H1 (cell line): ENCODE measurements at regions not wholly inside any gene's neighbourhood (a gene's known extent, or its start where the extent isn't known, plus 50 kb on each side); places are given as distances from the start of the nearest gene placed in this dataset.

Experiments
- CTCF ChIA-PET: fragments of 300-600 bp; sonication (Branson Sonifier 250); formaldehyde crosslinking; loops from one replicate; lab custom pipeline; 2021; ENCODE audit not compliant: partially characterized antibody; lab: Charles Lee
- POLR2A ChIA-PET: fragments of 300-600 bp; sonication (Branson Sonifier 250); formaldehyde crosslinking; loops from one replicate; lab custom pipeline; 2021; ENCODE audit warnings: inconsistent platforms; ENCODE audit not compliant: partially characterized antibody; lab: Charles Lee
- DNase-seq, 2 experiments: peaks; one replicate each; pipeline versions ENCODE4 v3.0.0 to v3.0.0-alpha.2; 2010 to 2022; ENCODE audit warnings: low spot score in 2 of 2, low read depth in 1 of 2, mixed read lengths in 1 of 2
- FAIRE-seq: peaks from 2 replicates; lab custom pipeline; 2011; peaks lifted over from hg19 to GRCh38; lab: Jason Lieb, UNC
- H2AFZ ChIP-seq: 2 replicates; pipeline ENCODE4 v1.8.1; 2012; ENCODE audit warnings: low read length, inconsistent platforms
- H2AK5ac ChIP-seq: 2 replicates; pipeline ENCODE4 v1.6.1; 2013; ENCODE audit warnings: low read depth, low read length
- H2BK120ac ChIP-seq: replicated peaks from 2 replicates; pipeline ENCODE3; 2013; ENCODE audit warnings: low read depth, low read length, inconsistent platforms
- H2BK12ac ChIP-seq: 2 replicates; pipeline ENCODE4 v1.6.1; 2013; ENCODE audit warnings: low read depth, low read length
- H2BK15ac ChIP-seq: 2 replicates; pipeline ENCODE4 v1.6.1; 2013; ENCODE audit warnings: low read length
- H2BK20ac ChIP-seq: 2 replicates; pipeline ENCODE4 v1.6.1; 2013; ENCODE audit warnings: low read length
- H2BK5ac ChIP-seq: 2 replicates; pipeline ENCODE4 v1.6.1; 2013; ENCODE audit warnings: low read depth, low read length
- H3K14ac ChIP-seq: 2 replicates; pipeline ENCODE4 v1.6.1; 2013; ENCODE audit warnings: inconsistent platforms; ENCODE audit not compliant: insufficient read length
- H3K18ac ChIP-seq: 2 replicates; pipeline ENCODE4 v1.6.1; 2013; ENCODE audit warnings: low read length; ENCODE audit errors: extremely low read depth
- H3K23ac ChIP-seq: 2 replicates; pipeline ENCODE4 v1.6.1; 2013; ENCODE audit warnings: inconsistent platforms; ENCODE audit not compliant: insufficient read length
- H3K23me2 ChIP-seq: 2 replicates; pipeline ENCODE4 v1.6.1; 2013; ENCODE audit warnings: low read depth, low read length
- H3K27ac ChIP-seq: 2 replicates; pipeline ENCODE4 v1.6.1; 2011; ENCODE audit warnings: low read depth, low read length, inconsistent platforms
- H3K27me3 ChIP-seq, 4 experiments: replicated peaks in 1 of 4; 1 replicate in 1 of 4; 2 replicates in 3 of 4; pipeline versions ENCODE4 v1.6.1 to v1.8.1; 2011 to 2013; ENCODE audit warnings: low read length in 3 of 4, mild to moderate bottlenecking in 3 of 4, inconsistent platforms in 2 of 4, mixed read lengths in 2 of 4, moderate library complexity in 1 of 4; ENCODE audit not compliant: control insufficient read depth in 3 of 4, insufficient read depth in 3 of 4; ENCODE audit errors: extremely low read depth in 1 of 4
- H3K36me3 ChIP-seq, 4 experiments: 2 replicates each; pipeline versions ENCODE4 v1.6.1 to v1.8.1; 2011 to 2013; ENCODE audit warnings: mild to moderate bottlenecking in 4 of 4, low read length in 3 of 4, moderate library complexity in 2 of 4, control low read depth in 1 of 4, inconsistent platforms in 1 of 4; ENCODE audit not compliant: insufficient read depth in 4 of 4, control insufficient read depth in 2 of 4
- H3K4ac ChIP-seq: replicated peaks from 2 replicates; pipeline ENCODE3; 2013; ENCODE audit warnings: low read length, low read depth, mixed read lengths, inconsistent platforms; ENCODE audit not compliant: insufficient read length
- H3K4me1 ChIP-seq, 4 experiments: replicated peaks in 1 of 4; 1 replicate in 1 of 4; 2 replicates in 3 of 4; pipeline versions ENCODE4 v1.6.1 to v1.8.1; 2011 to 2013; ENCODE audit warnings: low read length in 3 of 4, inconsistent platforms in 2 of 4, mixed read lengths in 1 of 4; ENCODE audit not compliant: insufficient read depth in 4 of 4, control insufficient read depth in 3 of 4
- H3K4me2 ChIP-seq, 2 experiments: 2 replicates each; pipeline versions ENCODE4 v1.6.1 to v1.8.1; 2011 to 2013; ENCODE audit warnings: low read depth in 2 of 2, low read length in 2 of 2, control low read depth in 1 of 2, inconsistent platforms in 1 of 2, mild to moderate bottlenecking in 1 of 2; ENCODE audit not compliant: insufficient read depth in 1 of 2
- H3K4me3 ChIP-seq, 4 experiments: fragments of 200-600, 300-600 bp in 1 of 4; sonication (generic), shearing (Covaris generic), sonication (Bioruptor Twin) in 1 of 4; 2 replicates each; pipeline versions ENCODE4 v1.5.1 to v1.8.1; 2011 to 2016; ENCODE audit warnings: low read length in 4 of 4, low read depth in 3 of 4, control low read depth in 2 of 4, inconsistent platforms in 2 of 4, mild to moderate bottlenecking in 2 of 4, mixed read lengths in 1 of 4, moderate library complexity in 1 of 4; ENCODE audit not compliant: insufficient read depth in 2 of 4; ENCODE audit errors: extremely low read depth in 1 of 4
- H3K56ac ChIP-seq: replicated peaks from 2 replicates; pipeline ENCODE3; 2013; ENCODE audit warnings: low read depth, mild to moderate bottlenecking, mixed read lengths, low read length, inconsistent platforms; ENCODE audit not compliant: insufficient read length
- H3K79me1 ChIP-seq: 2 replicates; pipeline ENCODE4 v1.6.1; 2013; ENCODE audit warnings: low read depth, low read length, control low read depth
- H3K79me2 ChIP-seq, 2 experiments: 2 replicates each; pipeline versions ENCODE4 v1.6.1 to v1.8.1; 2012 to 2013; ENCODE audit warnings: low read length in 2 of 2, mild to moderate bottlenecking in 2 of 2, inconsistent platforms in 1 of 2; ENCODE audit not compliant: insufficient read depth in 2 of 2, control insufficient read depth in 1 of 2
- H3K9ac ChIP-seq, 4 experiments: replicated peaks in 1 of 4; 1 replicate in 1 of 4; 2 replicates in 3 of 4; pipeline versions ENCODE4 v1.6.1 to v1.8.1; 2011 to 2013; ENCODE audit warnings: low read depth in 3 of 4, low read length in 3 of 4, control low read depth in 2 of 4, mild to moderate bottlenecking in 2 of 4, moderate library complexity in 2 of 4, inconsistent platforms in 1 of 4; ENCODE audit errors: extremely low read depth in 1 of 4
- H3K9me3 ChIP-seq, 2 experiments: 2 replicates each; pipeline versions ENCODE4 v1.6.1 to v1.8.1; 2012 to 2013; ENCODE audit warnings: mild to moderate bottlenecking in 2 of 2, moderate library complexity in 2 of 2, control low read depth in 1 of 2, inconsistent platforms in 1 of 2, low read depth in 1 of 2, low read length in 1 of 2, mixed read lengths in 1 of 2; ENCODE audit not compliant: insufficient read depth in 2 of 2
- H4K20me1 ChIP-seq, 2 experiments: replicated peaks in 1 of 2; 2 replicates each; pipeline versions ENCODE3 to v1.8.1; 2011 to 2013; ENCODE audit warnings: inconsistent platforms in 2 of 2, low read length in 2 of 2, mild to moderate bottlenecking in 1 of 2; ENCODE audit not compliant: insufficient read depth in 2 of 2, control insufficient read depth in 1 of 2
- H4K5ac ChIP-seq: 2 replicates; pipeline ENCODE4 v1.6.1; 2013; ENCODE audit warnings: low read length, low read depth, mixed read lengths, inconsistent platforms; ENCODE audit not compliant: insufficient read length
- H4K8ac ChIP-seq: 2 replicates; pipeline ENCODE4 v1.8.0; 2013; ENCODE audit warnings: mild to moderate bottlenecking, moderate library complexity, low read length, inconsistent platforms; ENCODE audit not compliant: insufficient read depth; ENCODE audit errors: extremely low read depth
- H4K91ac ChIP-seq: replicated peaks from 2 replicates; pipeline ENCODE3; 2013; ENCODE audit warnings: low read length, mixed read lengths, inconsistent platforms; ENCODE audit not compliant: insufficient read length
- BRCA1 ChIP-seq: IDR thresholded peaks from 2 replicates; pipeline ENCODE4 v1.6.1; 2012; ENCODE audit warnings: low read depth, low read length, improper control_type of control experiment
- HDAC2 ChIP-seq, 2 experiments: fragments of 300-600 bp in 1 of 2; sonication (generic) in 1 of 2; IDR thresholded peaks; 2 replicates each; pipeline ENCODE4 v1.6.1; 2011 to 2012; ENCODE audit warnings: low read depth in 2 of 2, low read length in 2 of 2, mild to moderate bottlenecking in 2 of 2, moderate library complexity in 2 of 2, borderline replicate concordance in 1 of 2, inconsistent platforms in 1 of 2
- NANOG ChIP-seq: IDR thresholded peaks from 2 replicates; pipeline ENCODE4 v1.6.1; 2011; ENCODE audit warnings: low read length, low read depth, mild to moderate bottlenecking, inconsistent platforms; ENCODE audit not compliant: insufficient read depth, poor library complexity, severe bottlenecking
- POU5F1 ChIP-seq: IDR thresholded peaks from 2 replicates; pipeline ENCODE4 v1.6.1; 2011; ENCODE audit warnings: low read depth, mild to moderate bottlenecking, low read length, moderate library complexity
- RNF2 ChIP-seq: fragments of 200-900, 300-1000 bp; sonication (generic); IDR thresholded peaks from 2 replicates; pipeline ENCODE4 v1.7.1; 2016; ENCODE audit warnings: borderline replicate concordance, low read depth, mild to moderate bottlenecking, antibody characterized with exemption, low read length; ENCODE audit not compliant: poor library complexity, severe bottlenecking; ENCODE audit errors: missing control alignments
- SAP30 ChIP-seq: fragments of 300-600 bp; sonication (generic); IDR thresholded peaks from 2 replicates; pipeline ENCODE4 v1.7.1; 2012; ENCODE audit warnings: low read length, moderate library complexity, mild to moderate bottlenecking, inconsistent platforms; ENCODE audit not compliant: insufficient read depth, insufficient replicate concordance
- YY1 ChIP-seq: IDR thresholded peaks from 2 replicates; pipeline ENCODE4 v1.6.1; 2011; ENCODE audit warnings: low read depth, mild to moderate bottlenecking, low read length
- ZNF274 ChIP-seq: IDR thresholded peaks from 2 replicates; pipeline ENCODE4 v1.7.0; 2012; ENCODE audit warnings: low read length, borderline replicate concordance; ENCODE audit errors: extremely low read depth
- whole genome bisulfite sequencing, 2 experiments: shearing (Covaris generic) in 1 of 2; methylation state at CpG; one replicate each; pipeline versions ENCODE4 v1.1.6 to v1.1.7; 2013 to 2015; ENCODE audit warnings: low lambda C conversion rate in 2 of 2, mixed read lengths in 2 of 2, inconsistent platforms in 1 of 2, low coverage in 1 of 2, missing lambda C conversion rate in 1 of 2; ENCODE audit not compliant: insufficient replicate concordance in 2 of 2, insufficient coverage in 1 of 2, insufficient read length in 1 of 2; ENCODE audit errors: extremely low coverage in 1 of 2, missing lambda C conversion rate in 1 of 2; 5-methylcytosine and 5-hydroxymethylcytosine counted together
- TF ChIP-seq, protein P1 (sequence below): IDR thresholded peaks from 2 replicates; pipeline ENCODE4 v1.6.1; 2011; ENCODE audit warnings: low read depth, mild to moderate bottlenecking, low read length; ENCODE audit not compliant: insufficient read depth

DNA sequence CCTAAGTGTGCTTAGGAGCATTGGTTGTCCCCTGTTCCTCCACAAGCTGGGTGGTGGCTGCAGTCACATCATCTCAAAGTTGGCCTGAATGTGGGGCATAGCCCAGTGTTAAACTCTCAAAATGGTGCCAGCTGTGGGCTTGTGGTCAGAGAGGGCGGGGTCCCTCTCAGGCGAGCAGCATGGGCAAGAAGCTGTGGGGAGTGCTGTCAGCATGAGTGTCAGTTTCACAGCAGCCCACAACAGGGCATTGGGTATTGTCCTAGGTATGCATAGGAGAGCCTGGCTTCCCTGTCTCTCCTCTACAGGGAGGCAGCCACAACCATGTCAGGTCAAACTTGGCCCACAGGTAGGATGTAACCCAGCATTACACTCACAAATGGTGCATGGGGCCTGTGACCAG is 285.6 kb upstream of the THSD7B start:
- Histone ChIP-seq H2AFZ (no peak overlapping the region), H4K8ac (no peak overlapping the region), H3K4me3 (no peak overlapping the region), H3K23ac (no peak overlapping the region), H3K9ac (no peak overlapping the region), H3K79me1 (no peaks in the 10 kb centered on the region), H3K18ac (no peak overlapping the region), H3K27me3 (no peaks in the 10 kb centered on the region), H3K14ac (no peak overlapping the region), H2AK5ac (no peak overlapping the region), H3K79me2 (no peaks in the 10 kb centered on the region), H2BK5ac (no peak overlapping the region), H3K4me1 (no peaks in the 10 kb centered on the region), H3K56ac (no peak overlapping the region), H4K5ac (no peak overlapping the region), H2BK20ac (no peak overlapping the region), H4K91ac (no peak overlapping the region), H2BK12ac (no peak overlapping the region)
- POLR2A ChIA-PET = no interaction called here
- FAIRE-seq = no peak
- TF ChIP-seq SAP30 (no peak), POU5F1 (no peak), YY1 (no peak), NANOG (no peak), BRCA1 (no peak), ZNF274 (no peak), HDAC2 (IDR thresholded peaks at IDR 0.05; ENCODE audit: borderline replicate concordance in 1 of 2, low read depth in 2 of 2, low read length in 2 of 2) (no peak), RNF2 (no peak)
- TF ChIP-seq, protein P1, sequence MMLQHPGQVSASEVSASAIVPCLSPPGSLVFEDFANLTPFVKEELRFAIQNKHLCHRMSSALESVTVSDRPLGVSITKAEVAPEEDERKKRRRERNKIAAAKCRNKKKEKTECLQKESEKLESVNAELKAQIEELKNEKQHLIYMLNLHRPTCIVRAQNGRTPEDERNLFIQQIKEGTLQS = no peak
- TF ChIP-seq, all 59 proteins: peak for 0
- Histone ChIP-seq H3K27ac (no peak overlapping the region), H2BK120ac (no peak overlapping the region), H2BK15ac (no peak overlapping the region), H3K36me3 (no peaks in the 10 kb centered on the region), H3K4ac (no peak overlapping the region), H3K4me2 (no peak overlapping the region), H3K23me2 (no peaks in the 10 kb centered on the region), H4K20me1 (no peaks in the 10 kb centered on the region), H3K9me3 (no peaks in the 10 kb centered on the region)
- CTCF ChIA-PET = no interaction called here
- no peak for DNase-seq
- WGBS, 2 experiments = 78% methylated on average over 2 of the region's 2 CpGs; no CpG with 5 or more reads in 1 of the 2 experiments
